GM23338 (cell line): ENCODE measurements at regions not wholly inside any gene's neighbourhood (a gene's known extent, or its start where the extent isn't known, plus 50 kb on each side); places are given as distances from the start of the nearest gene placed in this dataset.

Source experiments
- ATAC-seq: fragments of 200-7000 bp; cut with Tn5 transposase; 3 replicates; pipeline ENCODE4 v1.9.1; 2020
- DNase-seq: peaks from one replicate; pipeline ENCODE4 v3.0.0-alpha.2; 2015; ENCODE audit warnings: low spot score
- H2AFZ ChIP-seq: fragments of 200-600 bp; sonication (generic); 2 replicates; pipeline ENCODE4 v1.8.0; 2016; ENCODE audit warnings: antibody characterized with exemption, mild to moderate bottlenecking, moderate library complexity
- H3F3A ChIP-seq: fragments of 200-600 bp; sonication (generic); replicated peaks from 2 replicates; pipeline ENCODE4 v1.8.0; 2017; ENCODE audit warnings: antibody characterized with exemption, mixed run types, low read depth
- H3K27ac ChIP-seq: fragments of 200-600 bp; sonication (generic); 2 replicates; pipeline ENCODE4 v1.6.1; 2016; ENCODE audit warnings: low read depth
- H3K27me3 ChIP-seq: fragments of 200-600 bp; sonication (generic); 2 replicates; pipeline ENCODE4 v1.8.0; 2016; ENCODE audit warnings: mild to moderate bottlenecking, mixed run types, moderate library complexity; ENCODE audit not compliant: insufficient read depth
- H3K36me3 ChIP-seq: fragments of 200-600 bp; sonication (generic); 2 replicates; pipeline ENCODE4 v1.8.0; 2016; ENCODE audit warnings: mild to moderate bottlenecking; ENCODE audit not compliant: insufficient read depth
- H3K4me1 ChIP-seq: fragments of 200-600 bp; sonication (generic); 2 replicates; pipeline ENCODE4 v1.8.0; 2016; ENCODE audit warnings: mild to moderate bottlenecking, moderate library complexity; ENCODE audit not compliant: insufficient read depth
- H3K4me2 ChIP-seq: fragments of 200-600 bp; sonication (generic); 2 replicates; pipeline ENCODE4 v1.7.1; 2017; ENCODE audit warnings: mixed run types
- H3K4me3 ChIP-seq: fragments of 200-600 bp; sonication (generic); 2 replicates; pipeline ENCODE4 v1.6.1; 2016; ENCODE audit warnings: mixed run types
- H3K79me2 ChIP-seq: fragments of 200-600 bp; sonication (generic); replicated peaks from 2 replicates; pipeline ENCODE4 v1.8.0; 2017; ENCODE audit warnings: mild to moderate bottlenecking; ENCODE audit not compliant: insufficient read depth
- H3K9me2 ChIP-seq: fragments of 200-600 bp; sonication (generic); 2 replicates; pipeline ENCODE4 v1.8.0; 2017; ENCODE audit not compliant: insufficient read depth
- H4K20me1 ChIP-seq: fragments of 200-600 bp; sonication (generic); replicated peaks from 2 replicates; pipeline ENCODE4 v1.8.0; 2017; ENCODE audit warnings: mild to moderate bottlenecking; ENCODE audit not compliant: insufficient read depth
- H3K27ac Mint-ChIP-seq: 2 replicates; pipeline ENCODE4 v1.8.0; 2020; ENCODE audit warnings: inconsistent platforms, mild to moderate bottlenecking, moderate library complexity, mixed read lengths
- H3K27me3 Mint-ChIP-seq: 3 replicates; pipeline ENCODE4 v1.8.0; 2022; ENCODE audit warnings: low read depth, mild to moderate bottlenecking, moderate library complexity, mixed read lengths, inconsistent platforms; ENCODE audit not compliant: insufficient read depth, poor library complexity
- H3K36me3 Mint-ChIP-seq: 3 replicates; pipeline ENCODE4 v1.8.0; 2021; ENCODE audit warnings: low read depth, mild to moderate bottlenecking, inconsistent platforms, moderate library complexity, mixed read lengths
- H3K4me1 Mint-ChIP-seq: 3 replicates; pipeline ENCODE4 v1.8.0; 2020; ENCODE audit warnings: mild to moderate bottlenecking, inconsistent platforms, mixed read lengths
- H3K4me3 Mint-ChIP-seq: 3 replicates; pipeline ENCODE4 v1.8.0; 2021; ENCODE audit warnings: moderate library complexity, mild to moderate bottlenecking, inconsistent platforms, mixed read lengths
- H3K9me3 Mint-ChIP-seq: 3 replicates; pipeline ENCODE4 v1.8.0; 2020; ENCODE audit warnings: moderate library complexity, mild to moderate bottlenecking, inconsistent platforms, mixed read lengths
- CREB1 ChIP-seq: fragments of 250-450 bp; sonication (Bioruptor Pico); IDR thresholded peaks from 2 replicates; pipeline ENCODE4 v1.5.0; 2020; ENCODE audit warnings: low read depth, mild to moderate bottlenecking, moderate library complexity
- ETS1 ChIP-seq: IDR thresholded peaks from 2 replicates; pipeline ENCODE4 v1.6.1; 2016; ENCODE audit warnings: antibody characterized with exemption
- EZH2phosphoT487 ChIP-seq: fragments of 200-600 bp; sonication (generic); IDR thresholded peaks from one replicate; pipeline ENCODE4 v1.8.1; 2018; ENCODE audit warnings: antibody characterized with exemption; ENCODE audit not compliant: unreplicated experiment
- JUNB ChIP-seq: IDR thresholded peaks from one replicate; pipeline ENCODE4 v1.6.1; 2016; ENCODE audit warnings: antibody characterized with exemption; ENCODE audit not compliant: unreplicated experiment
- POLR2AphosphoS5 ChIP-seq: IDR thresholded peaks from 2 replicates; pipeline ENCODE4 v1.6.1; 2016; ENCODE audit warnings: antibody characterized with exemption, low read depth
- ZNF114 ChIP-seq: fragments of 250-450 bp; sonication (Bioruptor Pico); IDR thresholded peaks from 2 replicates; pipeline ENCODE4 v1.5.0; 2020; ENCODE audit warnings: mild to moderate bottlenecking, moderate library complexity
- ZNF462 ChIP-seq: fragments of 250-450 bp; sonication (Bioruptor Pico); IDR thresholded peaks from 2 replicates; pipeline ENCODE4 v1.5.0; 2020; ENCODE audit warnings: mild to moderate bottlenecking, moderate library complexity
- TF ChIP-seq, protein P1 (sequence below), 2 experiments: fragments of 200-600 bp in 1 of 2; sonication (generic) in 1 of 2; conservative IDR thresholded peaks; 2 replicates each; pipeline versions ENCODE4 v1.5.1 to v1.6.1; 2016 to 2017; ENCODE audit warnings: antibody characterized with exemption in 2 of 2, low read depth in 2 of 2, mild to moderate bottlenecking in 2 of 2, moderate library complexity in 1 of 2

GRCh38 chr5:8150791-8151190, 281.8 kb downstream of the MTRR start:
- peaks cover 2% of the 10 kb centered on the region; the same call in 1 of the 3 replicates for H3K9me3 Mint-ChIP-seq
- ATAC-seq: no peak
- H3K4me1 Mint-ChIP-seq: no peaks in the 10 kb centered on the region
- Histone ChIP-seq H3F3A (no peaks in the 10 kb centered on the region), H2AFZ (no peak overlapping the region), H3K4me1 (0 out of 2 replicates have a peak, but pooled peaks cover 6% of the 10 kb centered on the region), H3K4me3 (no peak overlapping the region), H3K27me3 (no peaks in the 10 kb centered on the region), H3K36me3 (no peaks in the 10 kb centered on the region), H3K79me2 (no peaks in the 10 kb centered on the region), H4K20me1 (no peaks in the 10 kb centered on the region), H3K9me2 (no peaks in the 10 kb centered on the region), H3K4me2 (no peak overlapping the region), H3K27ac (no peak overlapping the region)
- peaks cover 5% of the 10 kb centered on the region for H3K27me3 Mint-ChIP-seq
- H3K4me3 Mint-ChIP-seq: no peak overlapping the region
- H3K36me3 Mint-ChIP-seq: no peaks in the 10 kb centered on the region
- DNase-seq: no peak
- TF ChIP-seq ZNF114: no peak
- no peak for TF ChIP-seq JUNB
- TF ChIP-seq EZH2phosphoT487: no peak
- TF ChIP-seq CREB1: no peak
- no peak for TF ChIP-seq ETS1
- TF ChIP-seq ZNF462 (CRISPR knock-in tag): no peak
- TF ChIP-seq, protein P1, sequence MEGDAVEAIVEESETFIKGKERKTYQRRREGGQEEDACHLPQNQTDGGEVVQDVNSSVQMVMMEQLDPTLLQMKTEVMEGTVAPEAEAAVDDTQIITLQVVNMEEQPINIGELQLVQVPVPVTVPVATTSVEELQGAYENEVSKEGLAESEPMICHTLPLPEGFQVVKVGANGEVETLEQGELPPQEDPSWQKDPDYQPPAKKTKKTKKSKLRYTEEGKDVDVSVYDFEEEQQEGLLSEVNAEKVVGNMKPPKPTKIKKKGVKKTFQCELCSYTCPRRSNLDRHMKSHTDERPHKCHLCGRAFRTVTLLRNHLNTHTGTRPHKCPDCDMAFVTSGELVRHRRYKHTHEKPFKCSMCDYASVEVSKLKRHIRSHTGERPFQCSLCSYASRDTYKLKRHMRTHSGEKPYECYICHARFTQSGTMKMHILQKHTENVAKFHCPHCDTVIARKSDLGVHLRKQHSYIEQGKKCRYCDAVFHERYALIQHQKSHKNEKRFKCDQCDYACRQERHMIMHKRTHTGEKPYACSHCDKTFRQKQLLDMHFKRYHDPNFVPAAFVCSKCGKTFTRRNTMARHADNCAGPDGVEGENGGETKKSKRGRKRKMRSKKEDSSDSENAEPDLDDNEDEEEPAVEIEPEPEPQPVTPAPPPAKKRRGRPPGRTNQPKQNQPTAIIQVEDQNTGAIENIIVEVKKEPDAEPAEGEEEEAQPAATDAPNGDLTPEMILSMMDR (conservative IDR thresholded peaks at IDR 0.05; ENCODE audit: low read depth in 2 of 2): no peak
- no peak for TF ChIP-seq POLR2AphosphoS5
- no peak overlapping the region for H3K27ac Mint-ChIP-seq
